AML-193 (cell line): ENCODE measurements at regions not wholly inside any gene's neighbourhood (a gene's known extent, or its start where the extent isn't known, plus 50 kb on each side); places are given as distances from the start of the nearest gene placed in this dataset.

ENCODE experiments used
- DNase-seq, 2 experiments: peaks; one replicate each; lab custom pipeline; 2025; lab: John Stamatoyannopoulos, UW

DNA sequence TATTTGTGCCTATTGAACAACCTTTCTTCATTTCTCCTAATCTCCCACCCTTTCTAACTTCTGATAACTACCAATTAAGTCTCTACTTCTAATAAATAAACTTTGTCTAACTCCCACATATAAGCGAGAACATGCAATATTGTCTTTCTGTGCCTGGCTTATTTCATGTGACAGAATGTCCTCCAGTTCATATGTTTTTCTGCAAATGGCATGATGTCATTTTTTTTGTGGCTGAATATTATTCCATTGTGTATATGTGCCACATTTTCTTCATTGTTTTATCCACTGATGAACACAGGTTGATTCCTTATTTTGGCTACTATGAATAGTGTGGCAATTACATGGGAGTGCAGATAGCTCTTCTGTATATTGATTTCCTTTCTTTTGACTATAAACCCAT is 1041.5 kb upstream of the MANEA start:
- DNase-seq: no peak

DNA sequence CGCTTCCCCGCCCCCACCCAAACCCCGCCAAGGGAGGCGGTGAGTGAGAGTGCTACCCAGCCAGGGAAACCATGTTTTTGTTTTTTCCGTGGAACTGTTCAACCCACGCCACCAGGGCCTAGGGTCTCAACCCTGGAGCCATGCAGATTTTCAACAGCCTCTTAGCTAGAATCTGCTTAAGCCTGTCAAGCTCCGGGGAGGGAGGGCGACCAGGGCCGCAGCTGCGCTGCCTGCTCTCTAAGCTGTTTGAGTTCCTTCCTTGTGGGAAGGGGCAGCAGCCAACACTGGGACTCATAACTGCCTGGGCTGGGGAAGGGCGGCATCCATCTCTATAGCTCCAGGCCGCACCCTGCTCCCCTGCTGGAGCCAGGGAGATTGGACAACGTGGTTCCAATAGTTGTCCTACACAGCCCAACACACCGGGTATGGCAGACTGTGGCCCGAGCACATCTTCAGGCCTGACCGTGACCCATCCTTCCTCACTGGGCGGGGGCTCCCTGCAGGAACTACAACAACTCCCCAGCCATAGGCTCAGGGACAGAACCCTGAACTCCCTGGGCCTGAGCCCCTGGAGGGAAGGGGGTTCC is 1065.7 kb upstream of the MANEA start:
- no peak for DNase-seq

DNA sequence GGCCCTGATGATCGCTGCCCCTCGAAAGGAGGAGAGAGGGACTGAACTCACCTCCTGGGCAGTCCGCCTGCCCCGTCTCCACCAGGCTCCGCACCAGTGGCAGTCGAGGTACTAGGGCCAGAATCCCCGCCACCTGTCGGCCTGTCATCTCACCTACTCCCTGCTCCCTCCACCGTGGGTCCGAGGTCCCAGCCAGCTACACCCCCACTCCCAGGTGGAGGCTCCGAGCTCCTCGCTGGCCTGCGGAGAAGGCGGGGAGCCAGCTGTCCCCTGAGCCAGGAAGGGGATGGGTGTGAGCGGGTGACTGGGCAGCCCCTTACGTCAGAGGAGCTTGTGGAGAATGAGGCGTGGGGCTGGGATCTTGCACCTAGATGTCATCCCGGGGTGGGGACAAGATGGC is 1066.5 kb upstream of the MANEA start:
- DNase-seq: no peak

DNA sequence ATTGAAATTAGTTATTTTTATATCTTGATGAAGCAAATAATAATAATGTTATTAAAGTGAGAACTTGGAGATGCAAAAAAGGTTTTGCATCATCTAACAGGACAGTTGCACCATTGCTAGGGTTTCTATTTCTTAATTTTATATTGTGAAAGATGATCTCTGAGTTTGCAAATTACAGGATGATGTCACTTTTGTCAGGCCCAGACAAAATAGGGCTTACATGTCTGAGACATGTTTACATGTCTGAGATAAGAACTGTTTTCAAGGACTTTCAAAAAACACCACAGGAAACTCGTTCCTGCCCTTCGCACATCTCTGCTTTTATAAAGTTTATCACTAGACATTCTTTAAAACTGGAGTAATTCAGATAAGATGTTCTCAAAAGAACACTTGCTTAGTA is 1075.8 kb upstream of the MANEA start:
- peak; percentile 71 to 74 for DNase-seq

DNA sequence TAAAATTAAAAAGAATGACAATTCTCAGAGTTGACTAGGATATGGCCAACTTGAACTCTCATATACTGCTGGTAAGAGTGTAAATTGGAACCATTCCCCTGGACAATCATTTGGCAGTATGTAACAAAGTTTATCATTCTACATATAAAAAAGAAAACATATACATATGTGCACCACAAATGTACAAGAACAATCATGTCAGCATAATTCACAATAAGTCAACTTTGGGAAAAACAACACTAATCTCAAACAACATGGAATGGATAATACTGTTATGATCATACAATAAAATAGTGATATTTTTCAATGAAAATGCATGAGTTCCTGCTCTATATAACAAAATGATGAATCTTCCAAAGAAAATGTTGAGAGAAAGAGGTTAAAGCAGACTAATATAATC is 1078.7 kb upstream of the EPHA7 start:
- no peak for DNase-seq

DNA sequence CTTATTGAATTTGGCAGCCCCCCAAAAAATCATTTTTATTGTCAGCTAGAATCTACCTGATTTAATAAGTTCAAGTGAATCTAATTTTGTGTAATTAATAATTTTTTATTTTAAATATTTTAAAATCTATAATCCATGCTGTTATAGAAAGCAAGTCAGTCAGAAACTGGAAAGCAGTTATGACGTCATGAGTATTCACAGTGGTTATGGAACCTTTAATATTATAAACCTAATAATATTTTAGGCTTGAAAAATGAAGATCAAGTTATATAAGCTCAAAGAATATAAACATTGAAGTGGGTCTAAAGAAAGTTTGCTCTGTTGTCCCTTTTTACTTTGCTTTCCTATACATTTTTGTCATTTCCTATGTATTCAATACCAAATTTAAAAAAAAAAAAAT is 1075.1 kb upstream of the EPHA7 start:
- DNase-seq: no peak

DNA sequence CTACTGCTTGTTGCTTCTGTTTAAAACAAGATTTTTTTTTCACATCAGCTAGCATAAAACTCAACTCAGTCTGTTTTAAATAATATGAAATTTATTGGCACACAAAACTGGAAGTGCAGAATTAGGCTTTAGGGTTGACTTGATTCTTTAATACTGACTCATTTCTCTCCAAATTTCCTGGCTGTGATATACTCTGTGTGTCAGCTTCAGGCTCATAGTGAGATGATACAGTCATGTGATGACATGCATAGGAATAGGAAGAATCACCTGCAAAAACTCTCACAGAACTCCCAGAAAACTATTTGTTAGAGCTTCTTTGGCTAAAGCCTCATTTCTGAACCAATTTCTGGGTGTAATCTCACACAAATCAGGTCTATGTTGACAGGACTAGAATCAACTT is 1068.0 kb upstream of the EPHA7 start:
- no peak for DNase-seq

DNA sequence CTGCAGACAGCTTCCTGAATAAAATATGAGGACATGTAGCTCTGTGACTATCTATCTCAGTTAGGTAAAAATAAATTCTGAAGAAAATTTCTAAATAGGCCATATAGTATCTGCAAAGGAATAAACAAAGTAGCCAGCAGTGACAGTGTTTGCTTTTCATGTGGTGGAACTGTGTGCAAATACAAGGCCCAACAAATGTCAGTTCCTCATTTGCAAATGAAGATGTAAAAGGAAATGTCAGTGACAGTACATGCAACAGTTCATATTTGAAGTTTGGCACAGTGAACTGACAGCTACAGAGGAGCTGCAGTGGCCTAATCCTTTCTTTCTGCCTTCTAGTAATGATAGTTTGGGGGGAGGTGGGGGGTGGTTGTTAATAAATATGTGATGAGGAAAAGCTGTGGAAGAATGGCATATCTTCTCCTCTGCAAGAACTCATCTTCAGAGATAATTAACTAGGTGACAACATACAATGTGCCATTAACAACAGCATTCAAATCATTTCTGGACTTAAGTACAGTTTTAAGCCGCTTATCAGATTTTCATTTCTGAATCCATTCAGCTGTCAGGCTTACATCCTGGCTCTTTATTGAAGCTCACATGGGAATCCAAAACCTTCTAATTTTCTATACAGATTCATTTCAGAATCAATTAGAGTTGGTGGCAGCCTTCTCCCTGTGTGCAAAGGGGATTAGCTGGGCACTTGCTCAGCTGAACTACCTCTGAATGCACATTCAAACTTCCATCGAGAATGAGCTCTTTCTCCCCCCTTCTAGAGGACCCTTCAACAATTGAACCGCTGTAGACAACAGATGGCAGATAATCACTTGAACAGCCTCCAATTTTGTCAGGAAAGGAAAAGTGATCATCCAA is 1059.0 kb upstream of the EPHA7 start:
- DNase-seq: no peak

DNA sequence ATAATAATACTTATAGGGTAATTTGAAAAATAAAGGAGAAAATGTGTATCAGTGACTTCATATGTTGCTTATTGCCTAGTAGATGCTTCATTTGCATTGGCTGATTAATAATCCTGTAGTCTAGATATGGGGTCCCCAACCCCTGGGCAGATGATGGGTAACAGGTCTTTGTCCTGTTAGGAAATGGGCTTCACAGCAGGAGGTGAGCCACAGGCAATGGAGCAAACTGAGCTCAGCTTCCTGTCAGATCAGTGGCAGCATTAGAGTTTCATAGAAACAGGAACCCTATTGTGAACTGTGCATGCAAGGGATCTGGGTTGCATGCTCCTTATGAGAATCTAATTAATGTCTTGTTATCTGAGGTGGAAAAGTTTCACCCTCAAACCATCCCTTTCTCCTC is 1049.5 kb upstream of the EPHA7 start:
- no peak for DNase-seq

DNA sequence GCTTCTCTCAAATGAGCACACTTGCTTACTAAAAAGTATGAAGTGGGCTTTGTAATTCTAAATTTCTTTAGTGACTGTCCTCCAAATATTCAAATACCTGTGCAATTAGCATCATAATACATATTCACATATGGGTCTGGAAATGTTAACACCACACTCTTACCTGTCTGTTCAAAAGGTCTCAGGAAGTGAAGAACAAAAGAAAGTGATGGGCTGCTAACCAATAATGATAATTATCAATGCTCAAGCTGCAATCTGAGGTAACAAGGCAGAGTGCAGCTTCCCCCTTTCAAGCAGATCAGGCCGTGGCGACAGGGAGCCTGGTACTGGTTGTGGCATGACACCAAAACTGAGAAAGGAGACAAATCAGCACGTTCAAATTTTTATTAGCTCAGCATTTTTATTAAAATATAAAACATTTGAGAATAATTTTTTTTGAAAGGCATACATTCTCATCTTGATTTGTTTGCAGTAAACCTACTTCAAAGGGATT is 1044.7 kb upstream of the EPHA7 start:
- DNase-seq: no peak

DNA sequence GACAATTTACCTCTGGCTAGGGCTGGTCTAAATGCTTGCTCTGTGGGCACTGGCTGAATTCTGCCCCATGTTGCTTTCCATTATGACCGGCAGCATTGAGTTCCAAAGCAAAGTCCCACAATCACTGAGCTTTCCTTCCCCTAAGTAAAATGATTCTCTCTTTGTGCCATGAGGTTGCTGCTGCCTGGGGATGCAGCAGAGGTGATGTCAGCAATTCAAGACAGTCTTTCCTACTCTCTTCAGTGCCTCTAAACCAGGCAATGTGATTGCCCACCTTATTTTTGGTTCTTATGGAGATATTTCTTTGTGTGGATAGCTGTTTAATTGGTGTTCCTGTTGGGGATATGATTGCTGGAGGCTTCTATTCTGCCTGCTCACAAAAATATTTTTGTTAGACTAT is 1043.9 kb upstream of the EPHA7 start:
- DNase-seq: no peak

DNA sequence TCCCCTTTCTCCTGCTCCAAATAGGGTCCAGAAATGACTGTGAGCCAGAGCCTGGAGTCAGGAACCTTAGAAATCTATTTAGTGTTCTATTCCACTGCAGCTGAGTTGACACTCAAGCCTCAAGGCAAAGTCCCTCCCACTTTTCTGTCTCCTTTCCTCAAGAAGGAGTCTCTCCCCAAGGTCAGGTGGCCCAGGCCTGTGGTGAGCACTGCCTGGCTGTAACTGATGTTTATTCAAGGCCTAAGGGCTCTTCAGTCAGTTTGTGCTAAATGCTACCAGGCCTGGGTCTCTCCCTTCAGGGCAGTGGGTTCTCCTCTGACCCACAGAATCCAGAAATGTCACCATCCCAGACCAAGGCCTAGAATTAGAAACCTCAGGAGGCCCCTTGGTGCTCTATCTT is 1042.9 kb upstream of the EPHA7 start:
- DNase-seq: no peak

DNA sequence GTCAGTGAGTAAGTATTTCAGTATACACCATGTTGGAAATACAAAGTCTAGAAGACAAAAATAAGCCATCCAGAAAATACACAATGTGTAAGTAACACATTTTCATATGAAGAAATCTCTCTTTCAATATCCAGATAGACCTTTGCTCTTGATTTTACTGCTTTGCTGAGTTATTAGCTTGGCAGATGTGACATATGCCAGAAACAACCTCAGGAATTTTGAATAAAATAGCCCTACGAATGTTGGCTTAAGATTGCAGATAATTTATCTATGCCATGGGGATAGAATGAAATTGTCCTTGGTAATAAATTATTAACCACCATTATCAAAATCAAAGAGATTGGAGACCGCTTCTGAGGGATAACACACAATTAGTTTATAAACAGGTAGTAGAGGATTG is 1036.9 kb upstream of the EPHA7 start:
- no peak for DNase-seq

DNA sequence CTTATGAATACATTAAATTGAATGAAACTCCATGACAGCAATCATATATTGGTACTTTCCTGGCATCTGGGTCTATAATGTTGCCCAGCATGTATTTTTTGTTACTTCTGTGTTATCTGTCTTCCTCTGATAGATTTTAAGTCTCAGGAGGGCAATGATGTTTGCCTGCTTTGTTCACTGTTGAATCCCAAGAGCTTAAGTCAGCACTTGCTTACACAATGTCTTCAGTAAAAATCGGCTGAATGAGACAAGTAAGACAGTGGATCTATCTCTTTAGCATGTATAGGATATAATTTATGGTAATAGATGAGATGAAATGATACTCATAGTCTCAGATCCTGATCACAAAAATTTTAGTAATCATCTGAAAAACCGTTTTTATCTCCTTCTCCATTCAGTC is 1034.9 kb upstream of the EPHA7 start:
- no peak for DNase-seq

DNA sequence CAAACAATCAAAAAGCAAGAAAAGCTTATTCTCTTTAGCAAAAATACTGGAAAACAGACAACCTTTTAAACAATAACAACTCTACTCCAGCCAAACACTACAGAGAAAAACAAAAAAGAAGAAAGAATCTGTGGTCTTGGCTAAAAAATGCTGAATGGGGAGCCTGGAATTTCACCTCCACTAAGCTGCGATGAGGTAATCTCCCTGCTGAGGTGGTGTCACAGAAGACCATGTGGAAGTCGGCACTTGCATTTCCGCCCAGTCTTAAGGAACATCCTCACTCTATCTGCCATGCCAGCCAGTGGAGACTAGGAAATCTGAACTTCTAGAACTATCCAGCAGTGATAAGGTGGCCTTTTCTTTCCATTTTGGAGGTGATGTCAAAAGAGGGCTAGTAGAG is 1026.8 kb upstream of the EPHA7 start:
- no peak for DNase-seq

DNA sequence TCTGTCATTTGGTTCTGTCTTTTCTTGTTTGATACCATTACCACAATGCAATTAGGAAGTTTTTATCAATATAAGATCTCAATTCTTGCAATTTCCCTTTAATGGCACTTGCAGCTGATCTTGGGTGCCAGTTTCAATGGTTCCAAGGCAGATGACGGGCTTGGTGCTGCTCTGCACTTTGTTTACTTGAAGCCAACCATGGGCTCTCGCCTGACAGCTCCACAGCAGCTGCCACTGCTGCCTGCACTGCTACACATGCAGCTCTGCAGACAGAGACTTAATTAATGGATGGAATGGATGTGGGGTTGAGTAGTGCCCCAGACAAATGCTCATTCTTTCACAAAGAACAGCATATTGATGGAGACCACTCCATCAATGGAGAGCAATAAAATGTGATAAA is 1024.3 kb upstream of the EPHA7 start:
- no peak for DNase-seq

DNA sequence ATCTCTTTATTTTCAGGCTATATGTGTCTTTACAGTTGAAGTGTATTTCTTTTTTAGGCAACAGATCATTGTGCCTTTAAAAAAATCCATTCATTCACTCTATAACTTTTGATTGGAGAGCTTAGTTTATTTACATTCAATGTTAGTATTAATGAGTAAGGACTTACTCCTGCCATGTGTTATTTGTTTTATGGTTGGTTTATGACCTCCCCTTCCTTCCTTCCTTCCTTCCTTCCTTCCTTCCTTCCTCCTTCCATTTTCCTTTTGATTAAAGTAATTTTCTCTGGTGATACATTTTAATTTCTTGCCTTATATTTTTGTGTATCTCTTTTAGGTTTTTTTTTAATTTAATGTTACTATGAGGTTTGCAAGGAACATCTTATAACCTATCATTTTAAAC is 1005.3 kb upstream of the EPHA7 start:
- no peak for DNase-seq

DNA sequence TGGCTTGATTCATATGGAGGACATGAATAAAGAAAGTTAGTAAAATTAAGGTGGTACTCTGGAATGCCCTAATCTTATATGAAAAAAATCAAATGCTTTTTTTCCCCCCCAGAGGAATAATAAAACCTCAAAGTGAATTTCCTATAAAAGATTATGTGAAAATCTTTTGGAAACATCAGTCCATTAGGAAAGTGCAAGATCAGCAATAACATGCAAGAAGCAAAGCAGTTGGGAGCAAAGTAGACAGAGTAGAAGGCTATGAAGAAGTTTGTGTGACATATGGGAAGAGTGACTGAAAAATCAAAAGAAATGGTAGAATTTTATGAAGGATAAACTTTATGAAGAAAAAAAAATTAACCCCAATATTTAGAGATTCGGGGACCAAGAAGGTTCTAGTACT is 998.0 kb upstream of the EPHA7 start:
- no peak for DNase-seq

DNA sequence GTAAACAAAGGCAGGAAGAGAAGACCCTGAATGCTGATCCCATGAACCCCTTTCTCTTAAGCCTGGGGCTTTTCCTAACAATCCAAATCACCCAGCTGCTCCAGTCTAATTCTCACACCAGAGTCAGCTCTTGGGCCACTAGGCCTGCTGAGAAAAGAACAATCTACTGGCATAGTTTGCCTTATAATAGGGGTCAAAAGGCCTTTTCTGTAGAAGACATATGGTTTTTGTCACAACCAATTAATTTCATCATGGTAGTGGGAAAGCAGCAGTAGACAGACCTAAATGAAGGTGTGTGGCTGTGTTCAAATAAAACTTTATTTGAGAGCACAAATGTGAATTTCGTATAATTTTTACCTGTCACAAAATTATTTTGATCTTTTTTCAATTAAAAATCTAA is 994.7 kb upstream of the EPHA7 start:
- no peak for DNase-seq

DNA sequence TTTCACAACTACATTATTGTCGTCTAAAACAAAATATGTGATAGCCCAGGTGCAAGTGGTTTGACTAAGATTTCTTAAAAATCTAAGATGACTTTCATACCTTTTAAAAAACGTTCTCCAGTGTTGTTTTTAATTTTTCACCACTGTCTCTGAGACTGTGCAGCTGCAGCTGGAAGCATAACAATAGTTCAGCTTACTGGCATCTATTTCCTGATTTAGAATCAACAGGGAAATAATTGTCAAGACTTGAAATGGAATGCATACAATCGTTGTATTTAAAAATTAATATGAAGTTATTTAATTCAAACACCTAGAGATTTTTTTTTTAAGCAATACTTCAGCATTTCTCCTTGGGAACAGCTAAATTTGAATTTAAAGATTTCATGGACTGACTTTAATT is 982.0 kb upstream of the EPHA7 start:
- DNase-seq: no peak

DNA sequence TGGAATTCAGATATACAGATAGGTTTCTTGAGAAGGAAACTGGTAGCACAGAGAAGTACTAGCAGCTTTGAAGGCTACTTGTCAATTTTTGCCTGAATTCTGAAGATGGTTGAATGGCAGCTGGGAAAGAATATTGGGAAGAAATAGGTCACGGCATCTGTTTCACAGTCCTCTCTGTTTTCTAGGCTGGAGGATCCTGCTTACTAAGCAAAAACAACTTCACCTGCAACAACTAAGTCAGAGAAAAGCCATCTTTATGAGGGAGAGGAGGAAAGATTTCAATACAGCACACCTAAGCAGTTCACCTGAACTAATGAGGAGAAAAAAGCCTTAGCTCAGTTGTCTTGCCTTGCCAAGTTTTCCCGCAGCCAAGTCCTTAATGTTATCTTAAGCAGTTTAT is 975.5 kb upstream of the EPHA7 start:
- no peak for DNase-seq

DNA sequence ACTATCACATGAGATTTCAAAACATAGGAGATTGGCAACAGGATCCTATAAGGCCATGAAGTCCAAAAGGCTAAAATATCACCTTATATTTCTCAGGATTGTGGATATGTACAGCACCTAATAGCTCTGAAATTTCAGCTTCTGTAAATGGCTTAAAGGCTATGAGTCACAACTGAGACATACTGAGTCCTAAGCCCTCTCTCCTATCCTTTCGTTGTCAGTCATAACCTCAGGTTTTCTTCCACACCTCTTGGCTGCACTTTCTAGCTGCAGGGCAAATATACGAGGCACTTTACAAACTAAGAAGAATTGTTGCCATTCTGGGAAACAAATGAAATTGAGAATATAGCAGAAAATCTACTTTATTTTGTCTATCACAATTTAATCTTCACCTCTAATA is 969.9 kb upstream of the EPHA7 start:
- no peak for DNase-seq

DNA sequence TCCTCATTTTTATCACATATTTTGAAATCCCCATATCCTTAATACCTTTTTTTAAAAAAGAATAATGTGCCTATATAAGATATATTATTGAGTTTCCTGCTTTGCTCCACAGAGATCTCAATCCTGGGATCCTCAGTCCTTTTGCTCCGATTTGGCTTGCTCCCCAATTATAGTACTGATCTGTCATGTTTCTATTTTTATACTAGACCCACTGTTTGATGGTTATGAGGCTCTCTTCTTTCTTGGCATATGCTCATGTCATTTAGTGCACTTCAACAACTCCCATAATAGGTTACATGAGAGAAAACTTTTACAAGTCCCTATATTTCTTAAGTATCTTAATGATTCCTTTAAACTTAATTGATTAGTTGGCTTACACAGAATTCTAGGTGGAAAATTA is 958.5 kb upstream of the EPHA7 start:
- DNase-seq: no peak

DNA sequence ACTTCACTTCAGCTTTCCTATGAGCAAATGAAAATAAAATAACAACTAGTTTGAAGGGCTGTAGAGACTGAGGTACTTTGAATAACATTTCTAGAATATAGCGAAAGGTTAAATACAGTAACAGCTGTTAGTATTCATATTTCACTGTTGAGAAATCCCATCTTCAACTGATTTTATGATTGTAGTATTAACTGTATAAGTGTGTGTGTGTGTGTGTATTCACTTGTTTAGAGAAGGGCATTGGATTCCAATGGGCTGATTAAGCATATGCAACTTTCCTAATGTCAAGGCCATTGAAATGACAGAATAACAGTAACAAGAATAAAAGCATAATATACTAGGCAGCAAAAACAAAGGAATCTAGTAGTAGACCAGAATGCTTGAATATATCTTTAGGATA is 957.5 kb upstream of the EPHA7 start:
- no peak for DNase-seq
